Naive thymus-derived CD4-positive, alpha-beta T cell (primary cell): ENCODE measurements at regions not wholly inside any gene's neighbourhood (a gene's known extent, or its start where the extent isn't known, plus 50 kb on each side); places are given as distances from the start of the nearest gene placed in this dataset.

ENCODE experiments used
- ATAC-seq: fragments of 150-1000 bp; cut with Tn5 transposase; 2 replicates; pipeline ENCODE4 v1.10.0; 2021; ENCODE audit warnings: mild to moderate bottlenecking, moderate library complexity
- CTCF ChIA-PET: fragments of 350-600 bp; sonication (Branson Sonifier 250); formaldehyde crosslinking; loops from one replicate; lab custom pipeline; 2021; ENCODE audit warnings: antibody characterized with exemption; lab: Charles Lee
- POLR2A ChIA-PET: fragments of 350-600 bp; sonication (Branson Sonifier 250); formaldehyde crosslinking; loops from one replicate; lab custom pipeline; 2021; ENCODE audit warnings: antibody characterized with exemption, inconsistent platforms; lab: Charles Lee
- DNase-seq, 9 donors: peaks; one replicate each; pipeline versions ENCODE4 v3.0.0 to v3.0.0-alpha.2; 2020 to 2022; ENCODE audit warnings: mixed read lengths in 1 of 9
- H3K27ac ChIP-seq: one replicate; pipeline ENCODE4 v1.7.0; 2013; ENCODE audit warnings: mild to moderate bottlenecking, low read depth, low read length, moderate library complexity
- H3K27me3 ChIP-seq, 2 donors: one replicate each; pipeline ENCODE4 v1.7.0; 2013; ENCODE audit warnings: low read length in 2 of 2, mild to moderate bottlenecking in 2 of 2, moderate library complexity in 2 of 2; ENCODE audit not compliant: control insufficient read depth in 2 of 2, insufficient read depth in 2 of 2
- H3K36me3 ChIP-seq, 3 experiments: 1 replicate in 2 of 3; 2 replicates in 1 of 3; pipeline ENCODE4 v1.7.0; 2013; ENCODE audit warnings: low read length in 3 of 3, mild to moderate bottlenecking in 3 of 3, moderate library complexity in 1 of 3; ENCODE audit not compliant: insufficient read depth in 3 of 3, control insufficient read depth in 2 of 3
- H3K4me1 ChIP-seq, 2 donors: one replicate each; pipeline ENCODE4 v1.7.0; 2013; ENCODE audit warnings: low read length in 2 of 2, mild to moderate bottlenecking in 2 of 2, moderate library complexity in 1 of 2; ENCODE audit not compliant: control insufficient read depth in 2 of 2, insufficient read depth in 2 of 2
- H3K4me3 ChIP-seq: 2 replicates; pipeline ENCODE4 v1.7.0; 2013; ENCODE audit warnings: mild to moderate bottlenecking, low read length
- H3K9me3 ChIP-seq, 3 experiments: 1 replicate in 2 of 3; 2 replicates in 1 of 3; pipeline ENCODE4 v1.7.0; 2013; ENCODE audit warnings: low read length in 3 of 3; ENCODE audit not compliant: control insufficient read depth in 2 of 3
- H3K27ac Mint-ChIP-seq, 9 donors: one replicate each; pipeline ENCODE4 v1.8.0; 2020 to 2022; ENCODE audit warnings: mixed read lengths in 9 of 9, mild to moderate bottlenecking in 8 of 9, moderate library complexity in 5 of 9, inconsistent platforms in 2 of 9
- H3K27me3 Mint-ChIP-seq, 5 donors: one replicate each; pipeline ENCODE4 v1.8.0; 2021 to 2022; ENCODE audit warnings: mixed read lengths in 5 of 5, mild to moderate bottlenecking in 1 of 5
- H3K36me3 Mint-ChIP-seq, 5 donors: one replicate each; pipeline ENCODE4 v1.8.0; 2020 to 2022; ENCODE audit warnings: mixed read lengths in 5 of 5, mild to moderate bottlenecking in 3 of 5, inconsistent platforms in 1 of 5
- H3K4me1 Mint-ChIP-seq, 7 donors: one replicate each; pipeline ENCODE4 v1.8.0; 2020 to 2022; ENCODE audit warnings: mixed read lengths in 7 of 7, mild to moderate bottlenecking in 3 of 7, inconsistent platforms in 1 of 7
- H3K4me3 Mint-ChIP-seq, 10 donors: one replicate each; pipeline ENCODE4 v1.8.0; 2020 to 2022; ENCODE audit warnings: mild to moderate bottlenecking in 10 of 10, mixed read lengths in 10 of 10, moderate library complexity in 6 of 10, inconsistent platforms in 2 of 10
- H3K9me3 Mint-ChIP-seq, 11 donors: one replicate each; pipeline ENCODE4 v1.8.0; 2020 to 2022; ENCODE audit warnings: mixed read lengths in 11 of 11, mild to moderate bottlenecking in 4 of 11, inconsistent platforms in 1 of 11, moderate library complexity in 1 of 11
- intact Hi-C, 2 donors: fragments of 100-400 bp; cut with micrococcal nuclease; formaldehyde crosslinking; loops; one replicate each; pipeline ENCODE4 v1.15.1; 2023

DNA sequence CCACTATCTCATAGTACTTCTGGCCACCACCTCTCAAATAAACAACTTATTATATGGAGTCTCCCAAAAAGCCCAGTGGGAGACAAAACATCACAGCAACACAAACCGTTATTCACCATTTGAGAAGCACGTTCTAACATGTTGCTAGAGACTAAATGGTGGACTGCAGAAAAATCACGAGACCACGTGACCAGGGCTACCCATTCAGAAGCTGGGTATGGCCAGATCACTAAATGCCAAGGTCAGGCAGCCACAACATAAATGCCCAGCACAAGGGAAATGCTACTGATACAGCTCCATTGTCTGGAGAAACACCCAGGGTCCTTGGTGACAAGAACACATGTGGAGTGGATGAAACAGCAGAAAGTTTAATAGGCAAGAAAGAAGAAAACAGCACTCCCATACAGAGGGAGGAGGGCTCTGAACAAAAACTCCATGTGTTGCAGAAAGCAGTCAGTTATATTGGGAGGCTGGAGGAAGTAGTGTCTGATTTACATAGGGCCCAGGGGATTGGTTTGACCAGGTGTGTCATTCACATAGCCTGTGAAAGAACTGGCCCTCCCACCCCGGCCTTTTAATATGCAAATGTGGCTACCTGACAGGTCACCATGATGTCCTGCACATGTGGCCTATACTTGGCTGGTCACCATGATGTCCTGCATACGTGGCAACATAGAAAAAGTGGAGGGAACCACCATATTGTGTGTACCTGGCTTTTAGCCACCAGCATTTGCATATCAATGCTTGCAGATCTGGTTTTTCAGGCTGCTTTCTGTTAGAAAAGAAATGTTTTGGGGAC is 97.2 kb downstream of the TRIM36 start:
- Histone ChIP-seq H3K4me1 (peaks cover 0 to 4% of the 10 kb centered on the region in 2 donors), H3K36me3 (no peaks in the 10 kb centered on the region), H3K9me3 (no peaks in the 10 kb centered on the region), H3K4me3 (no peak overlapping the region), H3K27me3 (no peaks in the 10 kb centered on the region), H3K27ac (no peak overlapping the region)
- DNase-seq (no peak), ATAC-seq (no peak)
- peaks cover 0 to 13% (median 2%) of the 10 kb centered on the region in 7 donors for H3K4me1 Mint-ChIP-seq
- H3K9me3 Mint-ChIP-seq = peaks cover 0 to 4% (median 0%) of the 10 kb centered on the region in 11 donors
- POLR2A ChIA-PET = no interaction called here
- intact Hi-C loops = no loop called here
- CTCF ChIA-PET = no interaction called here
- H3K27ac Mint-ChIP-seq = no peak overlapping the region
- H3K4me3 Mint-ChIP-seq = no peak overlapping the region
- peaks cover 17 to 48% (median 30%) of the 10 kb centered on the region in 5 donors for H3K27me3 Mint-ChIP-seq
- H3K36me3 Mint-ChIP-seq = no peaks in the 10 kb centered on the region

DNA sequence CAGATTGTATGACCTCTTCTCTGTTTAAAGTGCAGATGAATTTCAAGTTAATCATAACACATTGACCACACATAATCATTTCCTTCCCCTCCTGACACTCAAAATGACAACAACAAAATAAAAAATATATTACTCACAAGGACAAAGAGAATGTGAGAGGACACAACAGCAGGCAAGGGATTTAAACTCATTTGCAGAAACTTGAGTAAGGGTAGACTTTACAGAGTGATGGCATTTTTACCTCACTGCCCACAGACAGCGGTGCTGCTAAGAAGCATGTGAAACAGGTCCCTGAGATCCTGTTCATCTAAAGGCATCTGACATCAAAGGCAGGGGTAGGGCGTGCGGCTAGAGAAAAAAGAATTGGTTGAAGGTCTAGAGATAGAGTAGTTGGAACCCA is 99.0 kb downstream of the TRIM36 start:
- no peak overlapping the region for H3K27ac Mint-ChIP-seq
- H3K4me3 ChIP-seq = no peak overlapping the region
- ATAC-seq = no peak
- DNase-seq = no peak
- no peaks in the 10 kb centered on the region for H3K9me3 ChIP-seq
- no peaks in the 10 kb centered on the region for H3K36me3 ChIP-seq
- H3K36me3 Mint-ChIP-seq = no peaks in the 10 kb centered on the region
- no peak overlapping the region for H3K27ac ChIP-seq
- no peak overlapping the region for H3K4me3 Mint-ChIP-seq
- H3K27me3 Mint-ChIP-seq = peaks cover 23 to 48% (median 30%) of the 10 kb centered on the region in 5 donors
- H3K4me1 Mint-ChIP-seq = peaks cover 0 to 13% (median 2%) of the 10 kb centered on the region in 7 donors
- peaks cover 0 to 4% (median 0%) of the 10 kb centered on the region in 11 donors for H3K9me3 Mint-ChIP-seq
- CTCF ChIA-PET = no interaction called here
- POLR2A ChIA-PET = no interaction called here
- peaks cover 0 to 4% of the 10 kb centered on the region in 2 donors for H3K4me1 ChIP-seq
- intact Hi-C loops = no loop called here
- H3K27me3 ChIP-seq = no peaks in the 10 kb centered on the region

DNA sequence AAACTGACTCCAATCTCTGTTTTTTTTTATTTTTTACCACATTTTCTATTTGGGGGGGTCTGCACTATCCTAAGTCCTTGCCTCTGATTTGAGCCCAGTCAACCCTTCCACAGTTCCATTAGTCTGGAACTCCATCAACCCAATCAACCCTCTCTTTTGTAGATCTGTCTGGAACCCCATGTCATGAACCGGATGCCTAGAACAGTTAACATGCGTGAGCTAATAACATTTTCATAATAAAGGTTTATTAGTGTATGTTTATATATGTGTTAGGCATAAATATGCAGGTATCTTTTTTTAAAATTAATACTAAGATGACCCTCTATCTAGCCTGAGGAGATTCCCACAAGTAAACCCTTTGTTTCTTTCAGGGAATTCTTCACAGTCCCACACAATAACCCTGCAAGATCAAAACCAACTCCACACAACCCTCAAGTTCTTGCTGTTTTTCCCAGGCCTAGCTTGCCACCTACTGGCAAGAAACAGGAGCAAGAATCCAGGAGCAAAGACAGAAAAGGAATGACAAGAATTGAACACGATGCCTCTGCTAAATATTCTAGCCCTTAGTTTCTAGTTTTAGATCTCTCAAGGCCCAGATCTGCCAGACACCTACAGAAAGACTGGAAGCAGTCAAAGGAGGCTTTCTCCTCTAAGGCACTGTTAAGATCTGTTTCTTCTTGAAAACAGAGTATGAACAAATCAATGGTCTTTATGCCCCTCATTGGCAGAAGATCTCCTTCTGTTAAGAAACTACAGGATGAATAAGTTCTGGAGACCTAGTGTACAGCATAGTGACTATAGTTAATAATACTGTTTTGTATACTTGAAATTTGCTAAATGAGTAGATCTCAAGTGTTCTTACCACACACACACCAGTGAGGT is 100.4 kb downstream of the TRIM36 start:
- H3K27me3 ChIP-seq = no peaks in the 10 kb centered on the region
- H3K36me3 ChIP-seq = no peaks in the 10 kb centered on the region
- H3K4me3 ChIP-seq = no peak overlapping the region
- ATAC-seq (no peak), DNase-seq (no peak)
- CTCF ChIA-PET = no interaction called here
- Mint-ChIP-seq H3K36me3 (no peaks in the 10 kb centered on the region), H3K4me3 (peak overlapping the region in 2 of 10 donors; percentile 26 to 29), H3K27me3 (peaks cover 20 to 48% (median 30%) of the 10 kb centered on the region in 5 donors), H3K27ac (no peak overlapping the region), H3K9me3 (no peaks in the 10 kb centered on the region), H3K4me1 (peaks cover 0 to 13% (median 2%) of the 10 kb centered on the region in 7 donors)
- POLR2A ChIA-PET = no interaction called here
- H3K27ac ChIP-seq = no peak overlapping the region
- H3K9me3 ChIP-seq = no peaks in the 10 kb centered on the region
- peaks cover 0 to 4% of the 10 kb centered on the region in 2 donors for H3K4me1 ChIP-seq
- intact Hi-C loops = no loop called here

DNA sequence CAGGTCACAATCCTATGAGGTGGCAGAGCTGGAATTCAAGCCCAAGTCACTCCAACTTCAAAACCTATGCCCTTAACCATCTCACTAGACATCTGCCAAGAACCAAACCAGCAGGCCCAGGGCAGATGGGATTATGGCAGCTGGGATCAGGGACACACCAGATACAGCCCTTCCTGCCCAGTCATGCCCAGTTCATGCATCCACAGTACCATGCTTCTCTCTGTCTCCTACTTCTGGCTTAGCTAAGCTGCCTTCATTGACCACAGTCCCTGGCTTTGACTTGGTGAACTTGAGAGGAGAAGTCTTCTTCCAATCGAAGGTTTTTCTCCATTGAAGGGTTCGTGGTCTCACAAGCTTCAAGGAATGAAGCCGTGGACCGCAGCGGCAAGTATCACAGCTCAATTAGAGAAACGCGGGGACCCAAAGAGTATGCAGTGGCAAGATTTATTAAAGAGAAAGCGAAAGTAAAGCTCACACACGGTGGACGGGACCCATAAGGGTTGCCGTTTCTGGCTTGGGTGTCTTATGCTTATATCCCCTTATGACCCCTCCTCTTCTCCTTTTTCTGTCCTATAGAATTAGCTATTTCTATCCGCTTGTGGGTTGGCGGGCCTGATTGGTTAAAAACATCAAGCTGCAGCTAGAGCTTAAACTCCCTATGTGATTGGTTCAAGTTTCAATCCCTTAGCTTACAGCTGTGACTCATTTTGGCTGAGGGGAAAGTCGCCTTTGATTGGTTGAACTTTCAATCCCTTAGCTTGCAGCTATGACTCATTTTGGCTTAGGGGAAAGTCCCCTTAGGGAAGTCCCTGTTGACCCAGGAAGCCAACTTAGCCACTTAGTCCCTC is 101.2 kb downstream of the TRIM36 start:
- H3K27ac Mint-ChIP-seq = no peak overlapping the region
- H3K4me3 ChIP-seq = peak overlapping the region; percentile 30
- CTCF ChIA-PET = no interaction called here
- peak in 1 of 9 donors; percentile 24 for DNase-seq
- no peak overlapping the region for H3K27ac ChIP-seq
- peaks cover 0 to 4% of the 10 kb centered on the region in 2 donors for H3K4me1 ChIP-seq
- POLR2A ChIA-PET = no interaction called here
- no peaks in the 10 kb centered on the region for H3K27me3 ChIP-seq
- no peaks in the 10 kb centered on the region for H3K9me3 Mint-ChIP-seq
- no peaks in the 10 kb centered on the region for H3K36me3 ChIP-seq
- H3K4me1 Mint-ChIP-seq = peaks cover 0 to 13% (median 2%) of the 10 kb centered on the region in 7 donors
- peak; percentile 27 for ATAC-seq
- intact Hi-C loops = no loop called here
- no peaks in the 10 kb centered on the region for H3K9me3 ChIP-seq
- peaks cover 15 to 48% (median 24%) of the 10 kb centered on the region in 5 donors for H3K27me3 Mint-ChIP-seq
- no peaks in the 10 kb centered on the region for H3K36me3 Mint-ChIP-seq
- peak overlapping the region in 6 of 10 donors; percentile 7 to 53 (median 28) for H3K4me3 Mint-ChIP-seq

DNA sequence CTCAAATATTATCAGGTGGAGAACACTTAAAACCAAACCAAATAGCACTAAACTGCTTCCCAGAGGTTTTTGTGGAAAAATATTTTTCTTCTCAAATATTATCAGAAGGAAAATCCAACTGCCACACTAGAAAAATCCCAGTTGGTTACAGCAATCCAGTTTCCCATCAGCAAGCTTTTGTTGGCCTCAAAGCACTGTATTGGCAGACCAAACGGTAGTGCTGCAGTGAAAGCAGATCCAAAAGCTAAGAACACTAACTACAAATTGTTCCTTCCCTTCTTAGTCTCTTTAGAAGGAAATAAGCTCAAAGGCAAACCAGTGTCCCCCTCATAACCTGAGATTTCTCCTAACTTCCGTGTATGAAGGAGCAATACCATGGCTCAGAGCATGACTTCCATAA is 105.3 kb downstream of the TRIM36 start:
- H3K27me3 Mint-ChIP-seq = peaks cover 2 to 14% (median 6%) of the 10 kb centered on the region in 5 donors
- Histone ChIP-seq H3K27ac (no peak overlapping the region), H3K4me3 (no peak overlapping the region), H3K36me3 (no peaks in the 10 kb centered on the region), H3K4me1 (peaks cover 0 to 4% of the 10 kb centered on the region in 2 donors), H3K27me3 (no peaks in the 10 kb centered on the region), H3K9me3 (no peaks in the 10 kb centered on the region)
- ATAC-seq (no peak), DNase-seq (no peak)
- intact Hi-C loops = no loop called here
- POLR2A ChIA-PET = no interaction called here
- no peaks in the 10 kb centered on the region for H3K36me3 Mint-ChIP-seq
- CTCF ChIA-PET = no interaction called here
- H3K27ac Mint-ChIP-seq = no peak overlapping the region
- no peak overlapping the region for H3K4me3 Mint-ChIP-seq
- no peaks in the 10 kb centered on the region for H3K9me3 Mint-ChIP-seq
- peaks cover 0 to 11% (median 2%) of the 10 kb centered on the region in 7 donors for H3K4me1 Mint-ChIP-seq

DNA sequence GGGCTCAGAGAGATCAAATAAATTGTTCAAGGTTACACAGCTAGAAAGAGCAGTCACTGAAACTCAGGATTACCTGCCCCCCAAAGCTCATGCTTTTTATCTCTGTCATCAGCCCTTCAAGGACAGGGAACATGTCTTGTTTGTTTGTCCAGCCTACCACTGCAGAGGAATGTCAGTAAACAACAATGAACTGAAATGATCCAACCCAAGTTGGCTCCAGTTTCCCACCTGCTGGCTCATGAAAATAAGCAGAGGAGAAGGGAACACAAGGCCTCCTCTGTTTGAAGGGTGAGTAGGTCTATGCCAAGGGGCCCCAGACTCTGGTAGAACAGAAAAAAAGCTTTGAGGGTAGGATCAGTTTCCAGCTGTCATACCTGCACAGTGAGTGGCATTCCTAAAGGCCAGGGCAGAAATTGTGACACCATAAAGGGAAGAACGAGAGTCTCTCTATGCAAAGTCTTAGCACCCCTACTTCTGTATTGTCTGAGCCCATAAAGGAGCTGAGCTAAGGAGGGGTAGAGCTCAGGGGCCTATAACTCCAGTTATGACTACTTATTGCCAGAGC is 115.2 kb downstream of the TRIM36 start:
- DNase-seq (no peak), ATAC-seq (no peak)
- no peak overlapping the region for H3K27ac ChIP-seq
- H3K27me3 ChIP-seq = no peaks in the 10 kb centered on the region
- H3K4me1 ChIP-seq = no peaks in the 10 kb centered on the region
- Mint-ChIP-seq H3K27ac (no peak overlapping the region), H3K27me3 (peaks cover 2 to 12% (median 7%) of the 10 kb centered on the region in 5 donors), H3K9me3 (peaks cover 0 to 5% (median 2%) of the 10 kb centered on the region in 11 donors), H3K4me1 (no peaks in the 10 kb centered on the region), H3K36me3 (no peaks in the 10 kb centered on the region), H3K4me3 (no peak overlapping the region)
- H3K4me3 ChIP-seq = no peak overlapping the region
- ChIA-PET POLR2A (no interaction called here), CTCF (no interaction called here)
- no peaks in the 10 kb centered on the region for H3K9me3 ChIP-seq
- H3K36me3 ChIP-seq = no peaks in the 10 kb centered on the region
- intact Hi-C loops = no loop called here
